AG10803 (cell line): ENCODE measurements at regions not wholly inside any gene's neighbourhood (a gene's known extent, or its start where the extent isn't known, plus 50 kb on each side); places are given as distances from the start of the nearest gene placed in this dataset.

Experiments used
- DNase-seq: peaks from one replicate; pipeline ENCODE4 v3.0.0; 2010; ENCODE audit warnings: low read depth
- H3K4me3 ChIP-seq: 2 replicates; pipeline ENCODE4 v1.5.1; 2011; ENCODE audit warnings: mild to moderate bottlenecking, low read length, control low read depth
- TF ChIP-seq, protein P1 (sequence below): conservative IDR thresholded peaks from 2 replicates; pipeline ENCODE4 v1.5.1; 2011; ENCODE audit warnings: mild to moderate bottlenecking, low read length, control low read depth, inconsistent platforms

- DNase-seq: no peak
- H3K4me3 ChIP-seq: no peak overlapping the region
- TF ChIP-seq, protein P1, sequence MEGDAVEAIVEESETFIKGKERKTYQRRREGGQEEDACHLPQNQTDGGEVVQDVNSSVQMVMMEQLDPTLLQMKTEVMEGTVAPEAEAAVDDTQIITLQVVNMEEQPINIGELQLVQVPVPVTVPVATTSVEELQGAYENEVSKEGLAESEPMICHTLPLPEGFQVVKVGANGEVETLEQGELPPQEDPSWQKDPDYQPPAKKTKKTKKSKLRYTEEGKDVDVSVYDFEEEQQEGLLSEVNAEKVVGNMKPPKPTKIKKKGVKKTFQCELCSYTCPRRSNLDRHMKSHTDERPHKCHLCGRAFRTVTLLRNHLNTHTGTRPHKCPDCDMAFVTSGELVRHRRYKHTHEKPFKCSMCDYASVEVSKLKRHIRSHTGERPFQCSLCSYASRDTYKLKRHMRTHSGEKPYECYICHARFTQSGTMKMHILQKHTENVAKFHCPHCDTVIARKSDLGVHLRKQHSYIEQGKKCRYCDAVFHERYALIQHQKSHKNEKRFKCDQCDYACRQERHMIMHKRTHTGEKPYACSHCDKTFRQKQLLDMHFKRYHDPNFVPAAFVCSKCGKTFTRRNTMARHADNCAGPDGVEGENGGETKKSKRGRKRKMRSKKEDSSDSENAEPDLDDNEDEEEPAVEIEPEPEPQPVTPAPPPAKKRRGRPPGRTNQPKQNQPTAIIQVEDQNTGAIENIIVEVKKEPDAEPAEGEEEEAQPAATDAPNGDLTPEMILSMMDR: no peak
These were observed 525.1 kb upstream of the BRINP3 start for GRCh38 chr1:191002768-191003167.

GRCh38 chr1:191016765-191017164 lies 539.1 kb upstream of the BRINP3 start:
- H3K4me3 ChIP-seq: no peak overlapping the region
- DNase-seq: no peak
- TF ChIP-seq, protein P1: no peak

GRCh38 chr1:191022856-191023255 lies 545.2 kb upstream of the BRINP3 start:
- TF ChIP-seq, protein P1: no peak
- DNase-seq: no peak
- H3K4me3 ChIP-seq: no peak overlapping the region

- H3K4me3 ChIP-seq: no peak overlapping the region
- TF ChIP-seq, protein P1: no peak
- no peak for DNase-seq
These were observed 548.4 kb upstream of the BRINP3 start for GRCh38 chr1:191025896-191026642.

- TF ChIP-seq, protein P1: no peak
- no peak for DNase-seq
- no peak overlapping the region for H3K4me3 ChIP-seq
These were observed 549.2 kb upstream of the BRINP3 start for GRCh38 chr1:191026828-191027227.

- no peak for DNase-seq
- TF ChIP-seq, protein P1: no peak
- no peak overlapping the region for H3K4me3 ChIP-seq
These were observed 556.5 kb upstream of the BRINP3 start for GRCh38 chr1:191034132-191034531.

GRCh38 chr1:191043066-191043465 lies 565.4 kb upstream of the BRINP3 start:
- H3K4me3 ChIP-seq: no peak overlapping the region
- DNase-seq: no peak
- TF ChIP-seq, protein P1: no peak
